ENCODE measurements at regions not wholly inside any gene's neighbourhood (a gene's known extent, or its start where the extent isn't known, plus 50 kb on each side); places are given as distances from the start of the nearest gene placed in this dataset.

- in situ Hi-C loops (cut with MboI; ENCODE audit: low pct_unique_long_range_greater_than_20kb, low sequenced_read_pairs, unreplicated experiment) = no loop called here
- no peak for DNase-seq (ENCODE audit: low spot score)
- TF ChIP-seq CTCF (IDR thresholded peaks at IDR 0.05; ENCODE audit: extremely low read depth, insufficient read depth, missing control alignments) = no peak
Observed at GRCh38 chr11:42596576-42597145, 715.1 kb upstream of the API5 start.

GRCh38 chr11:42598341-42598740 lies 713.5 kb upstream of the API5 start:
- no peak for DNase-seq (ENCODE audit: low spot score)
- no peak for TF ChIP-seq CTCF (IDR thresholded peaks at IDR 0.05; ENCODE audit: extremely low read depth, insufficient read depth, missing control alignments)
- in situ Hi-C loops (cut with MboI; ENCODE audit: low pct_unique_long_range_greater_than_20kb, low sequenced_read_pairs, unreplicated experiment) = no loop called here

GRCh38 chr11:42620796-42621195 lies 691.0 kb upstream of the API5 start:
- TF ChIP-seq CTCF (IDR thresholded peaks at IDR 0.05; ENCODE audit: extremely low read depth, insufficient read depth, missing control alignments) = no peak
- in situ Hi-C loops (cut with MboI; ENCODE audit: low pct_unique_long_range_greater_than_20kb, low sequenced_read_pairs, unreplicated experiment) = no loop called here
- DNase-seq (ENCODE audit: low spot score) = no peak

GRCh38 chr11:42625757-42626665 lies 685.8 kb upstream of the API5 start:
- TF ChIP-seq CTCF (IDR thresholded peaks at IDR 0.05; ENCODE audit: extremely low read depth, insufficient read depth, missing control alignments) = no peak
- no peak for DNase-seq (ENCODE audit: low spot score)
- in situ Hi-C loops (cut with MboI; ENCODE audit: low pct_unique_long_range_greater_than_20kb, low sequenced_read_pairs, unreplicated experiment) = no loop called here

- peak; percentile 36 for TF ChIP-seq CTCF (IDR thresholded peaks at IDR 0.05; ENCODE audit: extremely low read depth, insufficient read depth, missing control alignments)
- in situ Hi-C loops (cut with MboI; ENCODE audit: low pct_unique_long_range_greater_than_20kb, low sequenced_read_pairs, unreplicated experiment) = no loop called here
- DNase-seq (ENCODE audit: low spot score) = no peak
Observed at GRCh38 chr11:42631220-42631843, 680.5 kb upstream of the API5 start.

GRCh38 chr11:42646959-42647358 lies 664.8 kb upstream of the API5 start:
- TF ChIP-seq CTCF (IDR thresholded peaks at IDR 0.05; ENCODE audit: extremely low read depth, insufficient read depth, missing control alignments) = no peak
- in situ Hi-C loops (cut with MboI; ENCODE audit: low pct_unique_long_range_greater_than_20kb, low sequenced_read_pairs, unreplicated experiment) = no loop called here
- DNase-seq (ENCODE audit: low spot score) = no peak
